ENCODE measurements at regions not wholly inside any gene's neighbourhood (a gene's known extent, or its start where the extent isn't known, plus 50 kb on each side); places are given as distances from the start of the nearest gene placed in this dataset.
A peak's percentile ranks its signal among the peaks of the same experiment; 100 is the strongest.

- DNase-seq (ENCODE audit: low read depth) = no peak
- TF ChIP-seq CTCF (IDR thresholded peaks at IDR 0.05; ENCODE audit: insufficient read depth, low read depth, low read length, missing control alignments) = no peak
- H3K4me3 ChIP-seq (ENCODE audit: low read length) = no peak overlapping the region
These were observed 104.4 kb downstream of the SEC23IP start for GRCh38 chr10:119996944-119997343.

- no peak for TF ChIP-seq CTCF (IDR thresholded peaks at IDR 0.05; ENCODE audit: insufficient read depth, low read depth, low read length, missing control alignments)
- no peak overlapping the region for H3K4me3 ChIP-seq (ENCODE audit: low read length)
- no peak for DNase-seq (ENCODE audit: low read depth)
These were observed 104.9 kb downstream of the SEC23IP start for GRCh38 chr10:119997429-119997828.

- H3K4me3 ChIP-seq (ENCODE audit: low read length) = no peak overlapping the region
- no peak for DNase-seq (ENCODE audit: low read depth)
- TF ChIP-seq CTCF (IDR thresholded peaks at IDR 0.05; ENCODE audit: insufficient read depth, low read depth, low read length, missing control alignments) = no peak
These were observed 110.3 kb downstream of the SEC23IP start for GRCh38 chr10:120002785-120003184.

DNA sequence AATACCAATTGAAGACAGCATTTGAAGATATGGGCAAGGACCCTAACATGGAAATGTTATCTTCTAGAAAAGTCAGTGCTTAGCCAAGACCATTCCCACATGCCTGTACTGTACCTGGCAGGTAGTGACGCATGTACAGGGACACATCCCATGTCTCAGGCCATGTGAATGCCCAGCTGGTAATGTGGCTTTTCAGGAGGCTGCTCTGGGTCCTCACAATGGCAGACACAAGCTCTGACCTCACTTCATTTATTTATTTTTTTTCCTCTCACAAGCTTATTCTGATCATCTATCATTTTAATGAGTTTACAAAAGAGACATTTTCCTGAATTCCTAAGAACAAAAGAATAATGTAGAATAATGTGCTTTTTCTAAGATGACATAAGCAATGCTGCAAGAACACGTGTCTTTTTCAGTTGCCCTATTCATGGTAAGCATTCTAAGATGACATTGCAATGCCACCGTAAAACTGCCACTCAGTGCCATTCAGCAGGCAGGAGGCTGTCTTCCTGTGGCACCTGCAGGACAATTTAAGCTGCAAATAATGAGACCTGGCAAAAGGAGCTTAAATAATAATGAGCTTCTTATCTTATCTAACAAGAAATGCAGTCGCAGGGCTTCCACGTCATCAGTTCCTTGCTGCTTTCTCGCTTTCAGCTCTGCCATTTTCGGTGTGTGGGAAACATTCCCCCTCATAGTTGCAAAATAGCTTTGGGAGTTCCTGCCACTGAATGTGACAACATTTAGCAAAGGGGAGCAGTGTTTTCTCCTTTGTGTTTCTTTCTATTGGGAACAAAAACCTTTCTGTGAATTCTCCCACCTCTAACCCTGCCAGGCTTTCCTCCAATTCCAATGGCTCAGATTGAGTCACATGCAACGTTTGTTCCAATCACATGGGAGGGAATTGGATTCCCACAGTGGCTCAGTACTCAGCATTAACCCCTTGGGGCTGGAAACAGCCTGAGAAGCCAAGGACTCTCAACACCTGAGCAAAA, 113.0 kb downstream of the SEC23IP start:
- TF ChIP-seq CTCF (IDR thresholded peaks at IDR 0.05; ENCODE audit: insufficient read depth, low read depth, low read length, missing control alignments) = no peak
- H3K4me3 ChIP-seq (ENCODE audit: low read length) = no peak overlapping the region
- no peak for DNase-seq (ENCODE audit: low read depth)

GRCh38 chr10:120007261-120007660, 114.7 kb downstream of the SEC23IP start:
- H3K4me3 ChIP-seq (ENCODE audit: low read length) = no peak overlapping the region
- TF ChIP-seq CTCF (IDR thresholded peaks at IDR 0.05; ENCODE audit: insufficient read depth, low read depth, low read length, missing control alignments) = no peak
- no peak for DNase-seq (ENCODE audit: low read depth)

GRCh38 chr10:120011359-120012130, 119.0 kb downstream of the SEC23IP start:
- peak; percentile 4 for TF ChIP-seq CTCF (IDR thresholded peaks at IDR 0.05; ENCODE audit: insufficient read depth, low read depth, low read length, missing control alignments)
- no peak for DNase-seq (ENCODE audit: low read depth)
- H3K4me3 ChIP-seq (ENCODE audit: low read length) = no peak overlapping the region

Data from epithelial cell of esophagus (primary cell).